ENCODE measurements at regions not wholly inside any gene's neighbourhood (a gene's known extent, or its start where the extent isn't known, plus 50 kb on each side); places are given as distances from the start of the nearest gene placed in this dataset.

DNA sequence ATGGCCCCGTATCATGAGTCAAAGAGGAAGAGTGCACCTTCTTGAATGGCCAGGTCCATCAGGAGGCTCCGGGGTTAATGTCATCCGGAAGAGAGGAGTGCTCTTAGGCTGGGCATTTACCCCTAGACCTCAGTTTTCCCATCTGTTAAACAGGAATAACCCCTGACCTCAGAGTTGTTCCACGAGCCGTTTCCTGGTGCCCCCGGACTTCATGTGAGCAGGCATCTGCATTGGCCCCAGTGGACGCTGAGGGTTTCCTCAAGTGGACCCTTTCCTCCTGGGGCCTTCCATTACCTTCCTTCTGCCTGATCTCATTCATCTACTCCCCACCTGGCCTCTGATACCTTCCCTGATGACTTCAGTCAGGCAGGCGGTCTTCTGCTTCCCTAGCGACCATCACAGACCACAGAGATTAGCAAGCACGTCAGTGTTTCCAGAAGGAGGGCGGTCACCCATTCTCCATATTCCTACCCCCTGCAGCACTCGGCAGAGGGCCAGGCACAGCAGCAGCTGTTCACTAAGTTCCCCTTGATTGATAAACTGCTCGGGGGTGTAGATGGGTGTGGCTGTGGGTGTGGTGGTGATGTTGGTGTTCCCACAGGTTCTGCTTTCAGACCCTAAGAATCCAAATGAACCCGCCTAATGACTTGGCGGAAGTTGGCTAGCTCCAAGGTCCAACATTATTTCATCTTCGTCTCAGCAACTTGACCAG, 346.6 kb upstream of the TNRC6C start:
- no peak for TF ChIP-seq CTCF (IDR thresholded peaks at IDR 0.05)
- no peak for TF ChIP-seq POLR2A (IDR thresholded peaks at IDR 0.05)
